ENCODE measurements at regions not wholly inside any gene's neighbourhood (a gene's known extent, or its start where the extent isn't known, plus 50 kb on each side); places are given as distances from the start of the nearest gene placed in this dataset.

GRCh38 chr5:108606185-108606584, 141.5 kb upstream of the FER start:
- DNase-seq (no peak), ATAC-seq (ENCODE audit: low FRiP score in 2 of 2) (no peak)
- H3K36me3 ChIP-seq = no peaks in the 10 kb centered on the region
- H3K4me1 ChIP-seq = no peaks in the 10 kb centered on the region
- TF ChIP-seq EP300 (IDR thresholded peaks at IDR 0.05) (no peak), POLR2A (IDR thresholded peaks at IDR 0.05) (no peak), POLR2AphosphoS5 (IDR thresholded peaks at IDR 0.05) (no peak)
- TF ChIP-seq, protein P1, sequence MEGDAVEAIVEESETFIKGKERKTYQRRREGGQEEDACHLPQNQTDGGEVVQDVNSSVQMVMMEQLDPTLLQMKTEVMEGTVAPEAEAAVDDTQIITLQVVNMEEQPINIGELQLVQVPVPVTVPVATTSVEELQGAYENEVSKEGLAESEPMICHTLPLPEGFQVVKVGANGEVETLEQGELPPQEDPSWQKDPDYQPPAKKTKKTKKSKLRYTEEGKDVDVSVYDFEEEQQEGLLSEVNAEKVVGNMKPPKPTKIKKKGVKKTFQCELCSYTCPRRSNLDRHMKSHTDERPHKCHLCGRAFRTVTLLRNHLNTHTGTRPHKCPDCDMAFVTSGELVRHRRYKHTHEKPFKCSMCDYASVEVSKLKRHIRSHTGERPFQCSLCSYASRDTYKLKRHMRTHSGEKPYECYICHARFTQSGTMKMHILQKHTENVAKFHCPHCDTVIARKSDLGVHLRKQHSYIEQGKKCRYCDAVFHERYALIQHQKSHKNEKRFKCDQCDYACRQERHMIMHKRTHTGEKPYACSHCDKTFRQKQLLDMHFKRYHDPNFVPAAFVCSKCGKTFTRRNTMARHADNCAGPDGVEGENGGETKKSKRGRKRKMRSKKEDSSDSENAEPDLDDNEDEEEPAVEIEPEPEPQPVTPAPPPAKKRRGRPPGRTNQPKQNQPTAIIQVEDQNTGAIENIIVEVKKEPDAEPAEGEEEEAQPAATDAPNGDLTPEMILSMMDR (IDR thresholded peaks at IDR 0.05) = no peak
- no peaks in the 10 kb centered on the region for H3K9me3 ChIP-seq
- H3K27me3 ChIP-seq = no peaks in the 10 kb centered on the region
- no peak overlapping the region for H3K4me3 ChIP-seq
- H3K27ac ChIP-seq = no peak overlapping the region

GRCh38 chr5:108602830-108603229, 144.9 kb upstream of the FER start:
- 44 to 92% methylated on average over 1 of the region's 1 CpG for WGBS, 2 donors
- no peak overlapping the region for H3K4me3 ChIP-seq
- no peaks in the 10 kb centered on the region for H3K9me3 ChIP-seq
- no peaks in the 10 kb centered on the region for H3K27me3 ChIP-seq
- H3K27ac ChIP-seq = no peak overlapping the region
- ATAC-seq (ENCODE audit: low FRiP score in 2 of 2) = no peak
- no peak for DNase-seq
- no peaks in the 10 kb centered on the region for H3K4me1 ChIP-seq
- no peak for TF ChIP-seq EP300 (IDR thresholded peaks at IDR 0.05)
- no peak for TF ChIP-seq POLR2A (IDR thresholded peaks at IDR 0.05)
- TF ChIP-seq, protein P1 (IDR thresholded peaks at IDR 0.05) = no peak
- no peak for TF ChIP-seq POLR2AphosphoS5 (IDR thresholded peaks at IDR 0.05)
- no peaks in the 10 kb centered on the region for H3K36me3 ChIP-seq

DNA sequence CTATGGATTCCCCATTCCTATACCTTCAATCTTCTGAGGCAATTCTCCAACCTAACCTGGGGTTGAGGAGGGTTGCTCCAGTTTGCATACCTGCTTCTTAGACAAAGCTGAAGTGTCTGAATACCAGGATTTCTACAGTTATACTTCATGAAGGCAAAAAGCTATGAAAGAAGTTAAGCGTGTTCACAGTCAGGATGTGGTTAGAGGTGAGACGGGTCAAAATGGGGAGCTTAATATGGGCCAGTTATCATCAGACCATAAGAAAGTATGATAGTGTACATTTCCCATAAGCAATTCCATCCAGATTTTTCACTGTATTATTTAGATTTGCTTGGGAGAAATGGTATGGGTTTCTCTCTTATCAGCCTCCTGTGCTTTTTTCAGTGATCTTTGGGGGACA, 156.9 kb upstream of the FER start:
- H3K4me1 ChIP-seq = no peaks in the 10 kb centered on the region
- TF ChIP-seq EP300 (IDR thresholded peaks at IDR 0.05) = no peak
- TF ChIP-seq POLR2A (IDR thresholded peaks at IDR 0.05) = no peak
- no peak for TF ChIP-seq POLR2AphosphoS5 (IDR thresholded peaks at IDR 0.05)
- TF ChIP-seq, protein P1 (IDR thresholded peaks at IDR 0.05) = no peak
- no peak overlapping the region for H3K27ac ChIP-seq
- H3K4me3 ChIP-seq = no peak overlapping the region
- WGBS, 2 donors = 72 to 89% methylated on average over 2 of the region's 2 CpGs
- no peaks in the 10 kb centered on the region for H3K27me3 ChIP-seq
- DNase-seq (no peak), ATAC-seq (ENCODE audit: low FRiP score in 2 of 2) (no peak)
- no peaks in the 10 kb centered on the region for H3K9me3 ChIP-seq
- H3K36me3 ChIP-seq = no peaks in the 10 kb centered on the region

DNA sequence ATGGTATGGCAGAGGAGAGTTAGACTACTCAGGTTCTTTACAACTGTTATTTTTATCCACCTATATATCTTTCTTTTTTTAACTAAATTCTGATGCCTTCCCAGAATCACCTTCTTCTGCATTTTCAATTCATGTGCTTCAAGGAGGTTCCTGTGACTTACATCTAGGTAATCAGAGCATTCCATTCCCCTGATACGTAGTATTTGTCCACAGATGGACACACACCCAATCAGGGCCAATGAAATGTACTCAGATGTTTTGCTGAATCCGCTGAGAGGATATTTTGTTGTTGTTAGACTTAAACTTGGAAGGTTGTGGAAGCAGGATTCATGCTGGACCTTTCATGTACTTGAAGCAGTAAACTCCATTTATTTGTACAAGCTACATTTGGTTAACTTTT, 159.4 kb upstream of the FER start:
- Histone ChIP-seq H3K9me3 (no peaks in the 10 kb centered on the region), H3K4me1 (no peaks in the 10 kb centered on the region), H3K27me3 (no peaks in the 10 kb centered on the region), H3K4me3 (no peak overlapping the region), H3K36me3 (no peaks in the 10 kb centered on the region), H3K27ac (no peak overlapping the region)
- DNase-seq (no peak), ATAC-seq (ENCODE audit: low FRiP score in 2 of 2) (no peak)
- TF ChIP-seq, protein P1 (IDR thresholded peaks at IDR 0.05) = no peak
- TF ChIP-seq EP300 (IDR thresholded peaks at IDR 0.05) (no peak), POLR2A (IDR thresholded peaks at IDR 0.05) (no peak), POLR2AphosphoS5 (IDR thresholded peaks at IDR 0.05) (no peak)
- 79 to 88% methylated on average over 2 of the region's 2 CpGs for WGBS, 2 donors

- DNase-seq (no peak), ATAC-seq (ENCODE audit: low FRiP score in 2 of 2) (no peak)
- H3K36me3 ChIP-seq = no peaks in the 10 kb centered on the region
- TF ChIP-seq POLR2AphosphoS5 (IDR thresholded peaks at IDR 0.05) (no peak), EP300 (IDR thresholded peaks at IDR 0.05) (no peak), POLR2A (IDR thresholded peaks at IDR 0.05) (no peak)
- TF ChIP-seq, protein P1 (IDR thresholded peaks at IDR 0.05) = no peak
- H3K27ac ChIP-seq = no peak overlapping the region
- no peak overlapping the region for H3K4me3 ChIP-seq
- no peaks in the 10 kb centered on the region for H3K9me3 ChIP-seq
- no peaks in the 10 kb centered on the region for H3K27me3 ChIP-seq
- H3K4me1 ChIP-seq = no peaks in the 10 kb centered on the region
These were observed 159.9 kb upstream of the FER start for GRCh38 chr5:108587821-108588220.
